ENCODE measurements at regions not wholly inside any gene's neighbourhood (a gene's known extent, or its start where the extent isn't known, plus 50 kb on each side); places are given as distances from the start of the nearest gene placed in this dataset.

DNA sequence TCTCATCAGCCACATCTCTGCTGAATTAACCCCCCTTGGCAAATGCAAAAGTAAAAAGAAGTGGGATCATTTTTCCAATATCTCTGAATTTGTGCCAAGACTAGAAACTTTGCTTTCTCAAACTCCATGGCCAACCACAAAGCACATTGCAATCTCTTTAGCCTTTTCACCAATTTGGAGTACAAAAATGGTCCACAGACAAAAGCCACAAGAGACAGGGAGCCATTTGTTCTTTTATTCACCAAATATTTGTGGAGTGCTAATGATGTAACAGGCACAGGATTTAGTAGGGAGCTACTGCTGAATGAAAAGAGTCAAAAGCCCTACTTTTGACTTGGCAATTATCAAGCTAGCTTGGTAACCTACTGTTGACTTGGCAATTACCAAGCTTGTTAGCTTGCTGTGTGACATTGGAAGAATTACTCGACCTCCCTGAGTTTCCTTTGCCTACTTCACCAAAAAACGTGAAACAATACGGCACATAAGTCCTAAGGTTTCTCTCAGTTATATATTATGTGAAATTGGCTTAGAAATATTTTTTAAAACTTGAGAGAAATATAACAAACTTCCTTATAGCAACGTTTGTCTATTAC is 97.1 kb upstream of the KLF3 start:
- no peaks in the 10 kb centered on the region for H3K9me3 Mint-ChIP-seq
- H3K4me3 Mint-ChIP-seq, result no peak overlapping the region
- POLR2A ChIA-PET, result no interaction called here
- TF ChIP-seq, protein P1, sequence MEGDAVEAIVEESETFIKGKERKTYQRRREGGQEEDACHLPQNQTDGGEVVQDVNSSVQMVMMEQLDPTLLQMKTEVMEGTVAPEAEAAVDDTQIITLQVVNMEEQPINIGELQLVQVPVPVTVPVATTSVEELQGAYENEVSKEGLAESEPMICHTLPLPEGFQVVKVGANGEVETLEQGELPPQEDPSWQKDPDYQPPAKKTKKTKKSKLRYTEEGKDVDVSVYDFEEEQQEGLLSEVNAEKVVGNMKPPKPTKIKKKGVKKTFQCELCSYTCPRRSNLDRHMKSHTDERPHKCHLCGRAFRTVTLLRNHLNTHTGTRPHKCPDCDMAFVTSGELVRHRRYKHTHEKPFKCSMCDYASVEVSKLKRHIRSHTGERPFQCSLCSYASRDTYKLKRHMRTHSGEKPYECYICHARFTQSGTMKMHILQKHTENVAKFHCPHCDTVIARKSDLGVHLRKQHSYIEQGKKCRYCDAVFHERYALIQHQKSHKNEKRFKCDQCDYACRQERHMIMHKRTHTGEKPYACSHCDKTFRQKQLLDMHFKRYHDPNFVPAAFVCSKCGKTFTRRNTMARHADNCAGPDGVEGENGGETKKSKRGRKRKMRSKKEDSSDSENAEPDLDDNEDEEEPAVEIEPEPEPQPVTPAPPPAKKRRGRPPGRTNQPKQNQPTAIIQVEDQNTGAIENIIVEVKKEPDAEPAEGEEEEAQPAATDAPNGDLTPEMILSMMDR (IDR thresholded peaks at IDR 0.05), result no peak
- CTCF ChIA-PET, result no interaction called here
- no peaks in the 10 kb centered on the region for H3K27me3 Mint-ChIP-seq
- H3K36me3 Mint-ChIP-seq (ENCODE audit: low read depth), result no peaks in the 10 kb centered on the region
- no peak overlapping the region for H3K27ac Mint-ChIP-seq
- ATAC-seq (ENCODE audit: low read depth), result no peak
- H3K4me1 Mint-ChIP-seq, result no peaks in the 10 kb centered on the region
- intact Hi-C loops (cut with micrococcal nuclease), result no loop called here
- DNase-seq, result no peak

DNA sequence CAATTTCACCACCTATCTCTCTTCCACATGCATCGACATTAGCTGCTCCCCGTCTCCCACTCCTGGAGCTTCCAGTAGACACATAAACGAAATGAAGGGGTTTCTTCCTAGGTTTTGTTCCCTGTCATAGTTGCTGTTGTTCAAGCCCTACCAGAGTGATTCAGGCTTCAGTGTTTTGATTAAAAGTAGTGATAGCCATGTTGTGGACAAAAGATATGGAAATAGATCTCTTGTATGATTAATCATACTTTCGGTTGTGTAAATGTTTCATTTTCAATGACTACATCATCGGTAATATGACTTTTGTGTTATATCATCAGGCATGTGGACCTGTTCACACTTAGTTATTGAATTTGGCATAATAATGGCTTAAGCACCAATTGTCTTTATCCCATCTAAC is 96.5 kb upstream of the KLF3 start:
- ChIA-PET POLR2A (no interaction called here), CTCF (no interaction called here)
- Mint-ChIP-seq H3K27ac (no peak overlapping the region), H3K4me3 (no peak overlapping the region), H3K9me3 (no peaks in the 10 kb centered on the region), H3K27me3 (no peaks in the 10 kb centered on the region), H3K4me1 (no peaks in the 10 kb centered on the region), H3K36me3 (ENCODE audit: low read depth) (no peaks in the 10 kb centered on the region)
- TF ChIP-seq, protein P1 (IDR thresholded peaks at IDR 0.05), result no peak
- intact Hi-C loops (cut with micrococcal nuclease), result no loop called here
- ATAC-seq (ENCODE audit: low read depth) (no peak), DNase-seq (no peak)

DNA sequence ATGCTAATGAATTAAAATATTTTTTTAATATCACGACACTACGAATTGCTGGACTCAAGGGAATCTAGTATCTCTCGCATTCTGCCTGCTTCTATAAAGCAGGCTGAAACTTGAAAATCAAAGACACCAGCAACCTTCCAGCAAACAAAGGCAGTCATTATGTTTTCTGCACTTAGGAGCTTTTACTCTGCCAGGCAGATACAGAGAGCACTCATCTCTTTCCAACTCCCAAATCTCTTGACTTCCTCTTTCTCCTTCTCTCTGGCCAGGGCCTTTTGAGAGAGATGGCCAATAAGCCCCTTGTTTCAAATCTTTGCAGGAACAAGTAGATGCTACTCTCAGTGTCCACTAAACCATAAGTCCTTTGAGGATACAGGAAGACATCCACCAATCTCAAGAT is 95.2 kb upstream of the KLF3 start:
- no peak for DNase-seq
- ChIA-PET POLR2A (no interaction called here), CTCF (no interaction called here)
- no peaks in the 10 kb centered on the region for H3K4me1 Mint-ChIP-seq
- H3K9me3 Mint-ChIP-seq, result no peaks in the 10 kb centered on the region
- H3K4me3 Mint-ChIP-seq, result no peak overlapping the region
- peaks cover 3% of the 10 kb centered on the region for H3K27me3 Mint-ChIP-seq
- no peaks in the 10 kb centered on the region for H3K36me3 Mint-ChIP-seq (ENCODE audit: low read depth)
- H3K27ac Mint-ChIP-seq, result no peak overlapping the region
- intact Hi-C loops (cut with micrococcal nuclease), result no loop called here
- TF ChIP-seq, protein P1 (IDR thresholded peaks at IDR 0.05), result no peak
- ATAC-seq (ENCODE audit: low read depth), result no peak

DNA sequence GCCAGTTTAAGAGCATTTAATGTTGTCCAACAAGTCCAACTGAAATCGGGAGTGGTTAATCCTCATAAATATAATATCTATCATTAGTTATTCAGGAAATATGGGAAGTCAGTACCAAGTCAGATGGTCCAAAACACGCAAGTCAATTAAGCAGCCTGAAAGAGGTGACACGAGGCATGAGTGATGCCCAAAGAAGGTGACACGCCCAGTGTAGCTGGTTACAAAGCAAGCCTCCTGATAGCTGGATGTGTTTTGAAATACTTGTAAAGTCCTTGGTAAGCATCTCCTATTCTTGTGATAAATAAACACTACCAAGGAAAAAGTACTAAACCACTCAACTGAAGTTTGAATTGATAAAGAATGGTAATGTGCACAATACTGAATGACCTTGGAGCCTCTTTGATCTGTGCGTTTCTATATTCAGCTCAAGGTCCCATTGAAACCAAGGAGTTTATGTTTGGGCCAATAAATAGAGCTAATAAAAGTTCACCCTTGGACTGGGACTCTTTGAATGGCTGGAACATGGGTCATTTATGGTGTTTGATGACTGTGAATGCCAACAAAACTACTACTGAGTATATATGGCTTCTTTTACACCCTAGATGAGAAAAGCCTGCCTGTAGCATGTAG is 93.2 kb upstream of the KLF3 start:
- TF ChIP-seq, protein P1 (IDR thresholded peaks at IDR 0.05), result no peak
- ATAC-seq (ENCODE audit: low read depth), result no peak
- intact Hi-C loops (cut with micrococcal nuclease), result no loop called here
- no peak overlapping the region for H3K4me3 Mint-ChIP-seq
- no peaks in the 10 kb centered on the region for H3K36me3 Mint-ChIP-seq (ENCODE audit: low read depth)
- H3K4me1 Mint-ChIP-seq, result peaks cover 3% of the 10 kb centered on the region
- peaks cover 7% of the 10 kb centered on the region for H3K27me3 Mint-ChIP-seq
- ChIA-PET CTCF (no interaction called here), POLR2A (no interaction called here)
- no peak overlapping the region for H3K27ac Mint-ChIP-seq
- H3K9me3 Mint-ChIP-seq, result no peaks in the 10 kb centered on the region
- no peak for DNase-seq

DNA sequence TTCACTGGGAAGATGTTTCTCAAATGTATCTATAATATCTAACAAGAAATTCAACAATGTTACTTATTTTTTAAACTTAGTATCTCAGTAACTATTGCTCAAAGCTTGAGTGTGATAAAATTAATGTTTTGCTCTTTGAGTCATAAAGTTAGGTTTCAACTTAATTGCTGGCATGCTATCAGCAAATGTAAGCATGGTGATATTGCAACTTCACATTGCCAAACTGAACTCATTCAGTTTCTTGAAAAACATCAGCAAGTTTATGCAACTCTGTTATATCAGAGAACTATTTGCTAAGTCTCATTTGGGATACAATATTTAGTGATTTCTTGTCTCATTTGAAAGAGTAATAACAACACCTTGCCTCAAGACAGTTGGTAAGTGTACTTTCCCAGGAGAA is 91.2 kb upstream of the KLF3 start:
- H3K36me3 Mint-ChIP-seq (ENCODE audit: low read depth), result no peaks in the 10 kb centered on the region
- peaks cover 7% of the 10 kb centered on the region for H3K27me3 Mint-ChIP-seq
- H3K9me3 Mint-ChIP-seq, result no peaks in the 10 kb centered on the region
- intact Hi-C loops (cut with micrococcal nuclease), result no loop called here
- no peak for DNase-seq
- no peak overlapping the region for H3K4me3 Mint-ChIP-seq
- ChIA-PET CTCF (no interaction called here), POLR2A (no interaction called here)
- ATAC-seq (ENCODE audit: low read depth), result no peak
- H3K4me1 Mint-ChIP-seq, result peaks cover 3% of the 10 kb centered on the region
- no peak overlapping the region for H3K27ac Mint-ChIP-seq
- TF ChIP-seq, protein P1 (IDR thresholded peaks at IDR 0.05), result no peak
